ENCODE measurements at regions not wholly inside any gene's neighbourhood (a gene's known extent, or its start where the extent isn't known, plus 50 kb on each side); places are given as distances from the start of the nearest gene placed in this dataset.
A peak's percentile ranks its signal among the peaks of the same experiment; 100 is the strongest.
"Not testable (repeated sequence)": the region's sequence is repeated elsewhere in the genome, so short reads cannot be mapped to it uniquely, and the experiment has no call there.

- DNase-seq = no peak
These were observed 133.3 kb upstream of the LMNTD1 start for GRCh38 chr12:25686351-25686750.

DNA sequence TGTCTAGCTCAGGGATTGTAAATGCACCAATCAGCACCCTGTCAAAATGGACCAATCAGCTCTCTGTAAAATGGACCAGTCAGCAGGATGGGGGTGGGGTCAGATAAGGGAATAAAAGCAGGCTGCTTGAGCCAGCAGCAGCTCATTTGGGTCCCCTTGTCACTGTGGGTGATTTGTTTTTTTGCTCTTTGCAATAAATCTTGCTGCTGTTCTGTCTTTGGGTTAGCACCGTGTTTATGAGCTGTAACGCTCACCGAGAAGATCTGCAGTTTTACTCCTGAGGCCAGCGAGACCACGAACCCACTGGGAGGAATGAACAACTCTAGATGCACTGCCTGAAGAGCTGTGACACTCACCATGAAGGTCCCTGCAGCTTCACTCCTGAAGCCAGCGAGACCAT lies 134.1 kb upstream of the LMNTD1 start:
- no peak for DNase-seq

- not testable (repeated sequence) for DNase-seq
These were observed 135.8 kb upstream of the LMNTD1 start for GRCh38 chr12:25688851-25689250.

DNA sequence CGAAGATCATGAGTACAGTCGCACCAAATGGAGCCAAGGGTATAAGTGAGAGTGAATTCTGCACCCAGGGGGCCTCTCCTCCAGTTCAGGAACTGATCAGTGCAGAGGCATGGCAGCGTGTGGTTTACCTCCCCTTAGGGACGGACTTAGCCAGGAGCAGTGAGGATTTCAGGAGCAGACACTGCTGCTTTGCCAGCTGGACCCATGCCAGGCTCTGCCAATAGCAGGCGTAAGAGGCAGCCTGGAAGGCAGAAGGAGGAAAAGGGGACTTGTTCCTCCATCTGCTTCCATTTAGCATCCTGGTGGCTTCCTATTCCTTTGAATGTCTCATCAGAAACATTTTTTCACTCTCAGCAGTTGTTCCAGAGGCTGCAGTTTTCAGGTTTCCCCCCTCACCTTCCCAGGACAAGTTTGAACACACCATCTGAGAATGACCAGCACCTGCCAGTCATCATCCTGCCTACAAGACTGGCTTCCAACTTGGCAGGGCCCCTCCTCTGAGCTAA lies 137.0 kb upstream of the LMNTD1 start:
- DNase-seq = peak; percentile 2

DNA sequence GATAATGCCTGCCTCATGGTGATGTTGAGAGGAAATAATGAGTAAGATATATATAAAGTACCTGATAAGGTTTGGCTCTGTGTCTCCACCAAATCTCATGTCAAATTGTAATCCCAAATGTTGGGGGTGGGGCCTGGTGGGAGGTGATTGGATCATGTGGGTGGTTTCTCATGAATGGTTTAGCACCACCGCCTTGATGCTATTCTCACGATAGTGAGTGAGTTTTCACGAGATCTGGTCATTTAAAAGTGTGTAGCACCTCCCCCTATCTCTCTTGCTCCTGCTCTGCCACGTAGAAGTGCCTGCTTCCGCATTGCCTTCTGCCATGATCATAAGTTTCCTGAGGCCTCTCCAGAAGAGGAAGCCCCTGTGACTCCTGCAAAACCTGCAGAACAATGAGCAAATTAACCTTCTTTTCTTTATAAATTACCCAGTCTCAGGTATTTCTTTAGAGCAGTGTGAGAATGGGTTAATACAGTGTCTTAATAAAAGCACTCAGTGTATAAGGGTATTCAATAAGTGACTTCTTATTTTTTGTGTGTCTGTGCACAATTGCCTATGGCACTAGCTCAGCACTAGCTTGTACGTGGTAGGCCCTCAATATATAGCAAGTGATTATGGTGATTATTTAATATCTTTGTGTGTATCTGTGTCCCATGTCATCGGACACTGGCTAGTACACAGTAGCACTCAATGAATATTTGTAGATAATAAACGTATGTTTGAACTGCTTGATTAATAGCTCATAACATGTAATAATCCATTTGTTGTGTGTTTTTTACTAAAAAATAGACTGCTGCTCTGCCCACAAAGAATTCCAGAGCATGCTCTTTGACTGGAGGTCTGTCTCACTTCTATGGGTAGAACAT lies 138.1 kb upstream of the LMNTD1 start:
- DNase-seq = no peak

DNA sequence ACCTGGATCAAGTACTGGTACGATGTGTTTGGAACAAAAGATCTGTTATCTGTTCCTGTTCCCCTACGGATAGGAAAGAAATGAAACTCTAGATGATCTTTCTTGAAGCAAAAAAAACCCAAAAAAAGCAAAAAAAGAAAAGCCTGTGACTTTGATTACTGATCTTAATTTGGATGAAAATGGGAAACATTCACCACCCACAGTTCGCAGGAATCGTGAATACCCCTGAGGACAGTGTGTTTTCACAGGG lies 138.7 kb upstream of the LMNTD1 start:
- DNase-seq = no peak

GRCh38 chr12:25692115-25693035 lies 139.3 kb upstream of the LMNTD1 start:
- DNase-seq = no peak

DNA sequence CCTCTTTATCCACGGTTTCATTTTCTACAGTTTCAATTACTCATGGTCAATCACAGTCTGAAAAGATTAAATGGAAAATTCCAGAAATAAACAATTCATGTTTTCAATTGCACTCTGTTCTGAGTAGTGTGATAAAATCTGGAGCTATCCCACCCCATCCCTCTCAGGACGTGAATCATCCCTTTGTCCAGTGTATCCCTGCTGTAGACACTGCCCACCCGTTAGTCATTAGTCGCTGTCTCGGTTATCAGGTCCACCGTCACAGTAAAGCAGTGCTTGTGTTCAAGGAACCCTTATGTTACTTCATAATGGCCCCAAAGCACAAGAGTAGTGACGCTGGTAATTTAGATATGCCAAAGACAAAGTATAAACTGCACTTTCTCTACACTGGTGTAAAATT lies 141.0 kb upstream of the LMNTD1 start:
- DNase-seq = no peak

GRCh38 chr12:25695574-25695973 lies 142.5 kb upstream of the LMNTD1 start:
- no peak for DNase-seq

GRCh38 chr12:25698772-25699171 lies 145.7 kb upstream of the LMNTD1 start:
- DNase-seq = no peak

GRCh38 chr12:25699454-25699853 lies 146.4 kb upstream of the LMNTD1 start:
- DNase-seq = no peak

- no peak for DNase-seq
These were observed 148.2 kb upstream of the LMNTD1 start for GRCh38 chr12:25701290-25701689.

- DNase-seq = no peak
These were observed 149.5 kb upstream of the LMNTD1 start for GRCh38 chr12:25702553-25702952.

GRCh38 chr12:25705261-25705660 lies 152.2 kb upstream of the LMNTD1 start:
- DNase-seq = no peak

GRCh38 chr12:25706646-25707045 lies 153.6 kb upstream of the LMNTD1 start:
- not testable (repeated sequence) for DNase-seq

DNA sequence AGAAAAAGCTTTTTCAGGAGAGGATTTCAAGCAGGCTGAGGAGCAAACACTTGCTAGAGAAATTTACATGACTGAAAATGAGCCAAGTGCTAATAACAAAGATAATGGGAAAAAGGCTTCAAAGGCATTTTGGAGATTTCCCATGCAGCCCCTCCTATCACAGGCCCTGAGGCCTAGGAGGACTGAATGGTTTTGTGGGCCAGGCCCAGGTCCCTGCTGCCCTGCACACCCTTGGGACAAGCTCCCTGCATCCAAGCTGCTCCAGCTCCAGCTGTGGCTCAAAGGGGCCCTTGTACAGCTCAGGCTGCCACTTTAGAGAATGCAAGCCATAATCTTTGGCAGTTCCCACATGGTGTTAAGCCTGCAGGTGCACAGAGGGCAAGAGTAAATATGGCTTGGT lies 154.0 kb upstream of the LMNTD1 start:
- DNase-seq = no peak

DNA sequence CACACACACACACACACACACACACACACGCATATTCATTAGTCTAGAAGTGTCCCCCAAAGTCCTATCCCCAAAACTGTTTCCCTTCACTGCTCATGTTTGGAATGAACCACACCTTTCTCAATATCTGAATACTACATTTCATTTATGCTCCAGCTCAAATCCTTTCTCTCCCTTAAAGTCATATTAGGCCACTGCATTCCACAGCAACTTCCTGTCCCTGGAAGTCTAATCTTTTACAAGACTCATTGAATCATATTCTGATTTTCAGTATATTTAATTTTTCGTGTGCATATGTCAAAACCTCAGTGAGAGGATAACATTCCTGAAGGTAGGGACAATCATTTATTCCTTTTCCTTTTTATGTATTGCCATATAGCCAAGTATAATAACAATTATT lies 155.6 kb upstream of the LMNTD1 start:
- DNase-seq = no peak

DNA sequence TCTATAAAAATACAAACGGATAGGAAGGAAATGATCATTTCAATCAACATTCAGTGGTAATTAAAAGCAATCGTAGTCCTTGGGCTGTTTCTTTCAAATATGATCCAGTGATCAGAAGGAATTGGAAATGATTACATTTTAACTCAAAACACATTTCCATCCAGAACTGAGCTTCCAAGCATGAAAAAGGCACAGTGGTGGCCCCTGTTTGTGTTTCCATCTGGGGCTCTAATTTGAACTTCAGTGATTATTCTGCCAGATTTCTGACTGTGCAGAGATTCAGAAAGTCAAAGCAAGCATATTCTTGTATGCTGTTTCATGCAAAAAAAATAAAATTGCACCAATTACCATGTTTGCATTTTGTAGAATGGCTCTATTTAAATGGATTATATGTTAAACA lies 157.0 kb upstream of the LMNTD1 start:
- DNase-seq = no peak

DNA sequence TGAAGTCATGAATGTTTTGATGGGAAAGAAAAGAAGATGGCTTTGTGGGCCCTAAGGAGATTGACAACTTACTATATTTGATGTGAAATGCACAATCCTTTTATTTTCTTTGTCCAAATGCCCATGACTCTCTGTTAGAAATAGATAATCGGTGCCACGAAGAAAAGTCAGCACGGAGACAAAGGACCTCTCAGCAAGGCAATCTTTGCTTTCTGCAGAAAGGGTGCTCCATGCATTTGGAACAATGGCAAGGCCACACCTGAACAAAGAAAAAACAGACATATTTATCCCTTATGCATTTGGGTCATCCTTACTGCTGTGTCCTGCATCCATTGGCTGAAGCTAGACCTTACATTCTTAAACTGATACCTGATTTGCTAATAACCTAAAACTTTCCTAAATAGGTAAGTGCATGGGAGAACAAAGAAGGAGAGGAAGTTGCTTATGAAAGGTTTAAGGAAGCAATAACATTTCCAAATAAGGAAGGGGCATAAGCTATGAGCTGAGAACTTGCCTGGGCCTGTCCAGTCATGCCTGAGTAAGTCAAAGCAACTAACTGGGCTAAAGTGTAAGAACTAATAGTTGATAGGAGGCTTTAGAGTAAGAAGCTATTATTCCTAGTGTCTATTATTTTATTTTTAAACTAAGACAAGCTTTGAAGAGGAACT lies 158.0 kb upstream of the LMNTD1 start:
- not testable (repeated sequence) for DNase-seq

- DNase-seq = no peak
These were observed 159.1 kb upstream of the LMNTD1 start for GRCh38 chr12:25712169-25712568.

DNA sequence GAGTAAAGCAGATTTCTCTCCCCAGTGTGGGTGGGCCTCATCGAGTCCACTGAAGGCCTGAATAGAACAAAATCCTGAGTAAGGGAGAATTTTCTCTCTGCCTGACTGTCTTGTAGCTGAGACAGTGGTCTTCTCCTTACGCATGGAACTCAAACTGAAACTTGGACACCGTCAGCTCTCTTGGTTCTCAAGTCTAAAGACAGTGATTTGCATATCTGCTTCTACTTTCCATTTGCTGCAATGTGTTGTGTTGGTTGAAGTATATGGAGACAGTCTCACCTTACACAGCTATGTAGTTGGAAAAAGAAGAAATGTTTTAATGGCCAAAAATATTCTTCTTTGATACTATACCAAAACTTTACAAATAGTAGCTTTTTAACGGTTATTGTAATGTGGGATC lies 160.2 kb upstream of the LMNTD1 start:
- DNase-seq = no peak

GRCh38 chr12:25714198-25714984 lies 161.3 kb upstream of the LMNTD1 start:
- no peak for DNase-seq

DNA sequence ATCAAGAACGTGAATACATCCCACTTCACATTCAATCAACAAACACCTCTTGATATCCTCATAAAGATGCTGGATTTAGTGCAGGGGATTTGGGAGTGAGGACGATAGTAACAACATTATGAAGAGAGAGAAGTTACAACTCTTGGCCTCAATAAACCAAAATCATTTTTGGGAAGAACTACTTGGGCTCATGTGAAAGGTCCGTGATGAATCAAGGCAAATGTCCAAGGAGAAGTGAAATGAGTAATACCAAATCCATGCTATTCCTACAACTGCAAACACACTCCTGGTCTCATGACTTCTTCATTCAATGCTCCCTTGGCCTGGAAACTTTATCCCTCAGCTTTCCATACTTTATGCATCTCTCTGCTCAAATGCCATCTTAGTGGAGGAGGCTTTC lies 162.0 kb upstream of the LMNTD1 start:
- DNase-seq = no peak

Data from NCI-H2029 treated with DMSO at 0.1 percent for 48 hours (cell line).